Keratinocyte (primary cell): ENCODE measurements at regions not wholly inside any gene's neighbourhood (a gene's known extent, or its start where the extent isn't known, plus 50 kb on each side); places are given as distances from the start of the nearest gene placed in this dataset.

ENCODE experiments used
- DNase-seq: peaks from one replicate; pipeline ENCODE4 v3.0.0-alpha.2; 2011; ENCODE audit warnings: low read depth, missing footprints, low spot score
- FAIRE-seq: peaks from 2 replicates; lab custom pipeline; 2011; peaks lifted over from hg19 to GRCh38; lab: Jason Lieb, UNC
- H2AFZ ChIP-seq: 2 replicates; pipeline ENCODE4 v1.6.0; 2012; ENCODE audit warnings: low read length, control low read depth, inconsistent platforms; ENCODE audit not compliant: control insufficient read depth
- H3K27ac ChIP-seq: 2 replicates; pipeline ENCODE4 v1.5.1; 2011; ENCODE audit warnings: low read length; ENCODE audit not compliant: control insufficient read depth, insufficient read depth
- H3K27me3 ChIP-seq: 3 replicates; pipeline ENCODE4 v1.6.0; 2011; ENCODE audit warnings: low read length; ENCODE audit not compliant: control insufficient read depth, insufficient read depth; ENCODE audit errors: extremely low read depth
- H3K36me3 ChIP-seq, 2 experiments: 2 replicates in 1 of 2; 3 replicates in 1 of 2; pipeline ENCODE4 v1.5.1; 2011; ENCODE audit warnings: low read length in 2 of 2, mild to moderate bottlenecking in 1 of 2; ENCODE audit not compliant: control insufficient read depth in 2 of 2, insufficient read depth in 2 of 2; ENCODE audit errors: extremely low read depth in 1 of 2
- H3K4me1 ChIP-seq: 3 replicates; pipeline ENCODE4 v1.5.1; 2011; ENCODE audit warnings: low read length; ENCODE audit not compliant: control insufficient read depth, insufficient read depth; ENCODE audit errors: extremely low read depth
- H3K4me2 ChIP-seq: 3 replicates; pipeline ENCODE4 v1.6.0; 2011; ENCODE audit warnings: low read depth, low read length; ENCODE audit not compliant: control insufficient read depth, insufficient read depth; ENCODE audit errors: extremely low read depth
- H3K4me3 ChIP-seq, 3 experiments: fragments of 200-600 bp in 1 of 3; sonication (generic) in 1 of 3; 2 replicates in 2 of 3; 3 replicates in 1 of 3; pipeline ENCODE4 v1.5.1; 2011 to 2016; ENCODE audit warnings: low read length in 3 of 3, mild to moderate bottlenecking in 3 of 3, control low read depth in 2 of 3, inconsistent platforms in 1 of 3, low read depth in 1 of 3, mixed read lengths in 1 of 3, mixed run types in 1 of 3, moderate library complexity in 1 of 3; ENCODE audit not compliant: control insufficient read depth in 2 of 3, insufficient read depth in 2 of 3; ENCODE audit errors: extremely low read depth in 1 of 3
- H3K79me2 ChIP-seq: 2 replicates; pipeline ENCODE4 v1.6.0; 2012; ENCODE audit warnings: low read length; ENCODE audit not compliant: control insufficient read depth, insufficient read depth
- H3K9ac ChIP-seq: 3 replicates; pipeline ENCODE4 v1.6.0; 2011; ENCODE audit warnings: low read length; ENCODE audit not compliant: control insufficient read depth, insufficient read depth; ENCODE audit errors: extremely low read depth
- H3K9me1 ChIP-seq: 3 replicates; pipeline ENCODE4 v1.6.0; 2011; ENCODE audit warnings: low read length; ENCODE audit not compliant: control insufficient read depth, insufficient read depth; ENCODE audit errors: extremely low read depth
- H3K9me3 ChIP-seq: 2 replicates; pipeline ENCODE4 v1.5.1; 2012; ENCODE audit warnings: low read depth, low read length; ENCODE audit not compliant: control insufficient read depth
- H4K20me1 ChIP-seq: 3 replicates; pipeline ENCODE4 v1.6.0; 2011; ENCODE audit warnings: low read length; ENCODE audit not compliant: control insufficient read depth, insufficient read depth; ENCODE audit errors: extremely low read depth
- CTCF ChIP-seq, 3 experiments: IDR thresholded peaks in 1 of 3; conservative IDR thresholded peaks in 1 of 3; optimal IDR thresholded peaks in 1 of 3; 2 replicates in 2 of 3; 3 replicates in 1 of 3; pipeline versions ENCODE3 to v1.5.1; 2011; ENCODE audit warnings: low read length in 3 of 3, mild to moderate bottlenecking in 3 of 3, moderate library complexity in 2 of 3, control low read depth in 1 of 3, inconsistent platforms in 1 of 3; ENCODE audit not compliant: insufficient read depth in 2 of 3; ENCODE audit errors: extremely low read depth in 1 of 3
- EZH2 ChIP-seq: IDR thresholded peaks from one replicate; pipeline ENCODE4 v1.6.1; 2012; ENCODE audit warnings: inconsistent platforms, mild to moderate bottlenecking, low read length, moderate library complexity
- dilution Hi-C: fragments of 300-500 bp; cut with MboI; formaldehyde crosslinking; loops from one replicate; pipeline ENCODE4 v1.7.0; 2020; ENCODE audit warnings: low sequenced_read_pairs; ENCODE audit not compliant: extremely low pct_ligation_motif_present

- dilution Hi-C loops: loop anchor here (5.0 kb wide), 1 partner anchor 33 kb away; no protein-coding TSS in a partner anchor
- H3K4me3 ChIP-seq: no peak overlapping the region
- no peak overlapping the region for H3K4me2 ChIP-seq
- no peaks in the 10 kb centered on the region for H3K9me1 ChIP-seq
- DNase-seq (no peak), FAIRE-seq (no peak)
- no peaks in the 10 kb centered on the region for H3K36me3 ChIP-seq
- no peak overlapping the region for H3K9ac ChIP-seq
- H3K79me2 ChIP-seq: no peaks in the 10 kb centered on the region
- no peaks in the 10 kb centered on the region for H4K20me1 ChIP-seq
- no peaks in the 10 kb centered on the region for H3K27me3 ChIP-seq
- H2AFZ ChIP-seq: no peak overlapping the region
- H3K4me1 ChIP-seq: peaks cover 2% of the 10 kb centered on the region
- TF ChIP-seq CTCF (optimal IDR thresholded peaks at IDR 0.05 in 1 of 3, IDR thresholded peaks at IDR 0.05 in 1 of 3, conservative IDR thresholded peaks at IDR 0.05 in 1 of 3; ENCODE audit: extremely low read depth in 1 of 3, insufficient read depth in 2 of 3, low read length in 3 of 3) (no peak), EZH2 (no peak)
- H3K9me3 ChIP-seq: no peaks in the 10 kb centered on the region
- H3K27ac ChIP-seq: no peak overlapping the region
Observed at GRCh38 chr15:93894438-93895036, 336.8 kb upstream of the MCTP2 start.

- H3K36me3 ChIP-seq: no peaks in the 10 kb centered on the region
- no peak overlapping the region for H3K4me3 ChIP-seq
- H3K4me2 ChIP-seq: no peak overlapping the region
- DNase-seq (no peak), FAIRE-seq (no peak)
- TF ChIP-seq EZH2 (no peak), CTCF (optimal IDR thresholded peaks at IDR 0.05 in 1 of 3, IDR thresholded peaks at IDR 0.05 in 1 of 3, conservative IDR thresholded peaks at IDR 0.05 in 1 of 3; ENCODE audit: extremely low read depth in 1 of 3, insufficient read depth in 2 of 3, low read length in 3 of 3) (no peak)
- no peaks in the 10 kb centered on the region for H3K9me1 ChIP-seq
- no peaks in the 10 kb centered on the region for H3K27me3 ChIP-seq
- H3K79me2 ChIP-seq: no peaks in the 10 kb centered on the region
- no peak overlapping the region for H3K9ac ChIP-seq
- no peaks in the 10 kb centered on the region for H3K4me1 ChIP-seq
- no peaks in the 10 kb centered on the region for H4K20me1 ChIP-seq
- H3K27ac ChIP-seq: no peak overlapping the region
- no peaks in the 10 kb centered on the region for H3K9me3 ChIP-seq
- no peak overlapping the region for H2AFZ ChIP-seq
- dilution Hi-C loops: no loop called here
Observed at GRCh38 chr15:93887151-93887550, 344.2 kb upstream of the MCTP2 start.
